ENCODE measurements at regions not wholly inside any gene's neighbourhood (a gene's known extent, or its start where the extent isn't known, plus 50 kb on each side); places are given as distances from the start of the nearest gene placed in this dataset.

GRCh38 chr20:50305636-50306477, 115.2 kb downstream of the CEBPB start:
- Mint-ChIP-seq H3K36me3 (ENCODE audit: low read depth) (no peaks in the 10 kb centered on the region), H3K4me1 (ENCODE audit: low read depth) (peaks cover 3% of the 10 kb centered on the region), H3K9me3 (no peaks in the 10 kb centered on the region), H3K4me3 (no peak overlapping the region), H3K27me3 (peaks cover 11% of the 10 kb centered on the region), H3K27ac (no peak overlapping the region)

- peaks cover 7% of the 10 kb centered on the region for H3K27me3 Mint-ChIP-seq
- no peaks in the 10 kb centered on the region for H3K9me3 Mint-ChIP-seq
- peaks cover 3% of the 10 kb centered on the region for H3K4me1 Mint-ChIP-seq (ENCODE audit: low read depth)
- H3K4me3 Mint-ChIP-seq, result no peak overlapping the region
- H3K36me3 Mint-ChIP-seq (ENCODE audit: low read depth), result no peaks in the 10 kb centered on the region
- H3K27ac Mint-ChIP-seq, result no peak overlapping the region
Measured at GRCh38 chr20:50306478-50307423, 116.1 kb downstream of the CEBPB start.

GRCh38 chr20:50308166-50308512, 117.5 kb downstream of the CEBPB start:
- peaks cover 3% of the 10 kb centered on the region for H3K4me1 Mint-ChIP-seq (ENCODE audit: low read depth)
- peaks cover 8% of the 10 kb centered on the region for H3K27me3 Mint-ChIP-seq
- no peak overlapping the region for H3K27ac Mint-ChIP-seq
- no peaks in the 10 kb centered on the region for H3K36me3 Mint-ChIP-seq (ENCODE audit: low read depth)
- H3K4me3 Mint-ChIP-seq, result no peak overlapping the region
- no peaks in the 10 kb centered on the region for H3K9me3 Mint-ChIP-seq

GRCh38 chr20:50308513-50309279, 118.1 kb downstream of the CEBPB start:
- peaks cover 3% of the 10 kb centered on the region for H3K4me1 Mint-ChIP-seq (ENCODE audit: low read depth)
- H3K4me3 Mint-ChIP-seq, result no peak overlapping the region
- H3K27ac Mint-ChIP-seq, result no peak overlapping the region
- H3K36me3 Mint-ChIP-seq (ENCODE audit: low read depth), result no peaks in the 10 kb centered on the region
- no peaks in the 10 kb centered on the region for H3K9me3 Mint-ChIP-seq
- peaks cover 8% of the 10 kb centered on the region for H3K27me3 Mint-ChIP-seq

- peaks cover 9% of the 10 kb centered on the region for H3K27me3 Mint-ChIP-seq
- no peaks in the 10 kb centered on the region for H3K36me3 Mint-ChIP-seq (ENCODE audit: low read depth)
- H3K4me3 Mint-ChIP-seq, result no peak overlapping the region
- peaks cover 3% of the 10 kb centered on the region for H3K4me1 Mint-ChIP-seq (ENCODE audit: low read depth)
- no peaks in the 10 kb centered on the region for H3K9me3 Mint-ChIP-seq
- peak overlapping the region; percentile 65 for H3K27ac Mint-ChIP-seq
Measured at GRCh38 chr20:50309280-50309763, 118.7 kb downstream of the CEBPB start.

GRCh38 chr20:50309764-50310672, 119.4 kb downstream of the CEBPB start:
- Mint-ChIP-seq H3K27me3 (peaks cover 14% of the 10 kb centered on the region), H3K36me3 (ENCODE audit: low read depth) (no peaks in the 10 kb centered on the region), H3K4me1 (ENCODE audit: low read depth) (peaks cover 3% of the 10 kb centered on the region), H3K9me3 (no peaks in the 10 kb centered on the region), H3K4me3 (no peak overlapping the region), H3K27ac (no peak overlapping the region)

GRCh38 chr20:50310673-50311051, 120.0 kb downstream of the CEBPB start:
- Mint-ChIP-seq H3K4me1 (ENCODE audit: low read depth) (peaks cover 3% of the 10 kb centered on the region), H3K9me3 (no peaks in the 10 kb centered on the region), H3K36me3 (ENCODE audit: low read depth) (no peaks in the 10 kb centered on the region), H3K27ac (no peak overlapping the region), H3K27me3 (peaks cover 17% of the 10 kb centered on the region), H3K4me3 (no peak overlapping the region)

GRCh38 chr20:50311308-50312001, 120.8 kb downstream of the CEBPB start:
- Mint-ChIP-seq H3K4me3 (no peak overlapping the region), H3K9me3 (no peaks in the 10 kb centered on the region), H3K4me1 (ENCODE audit: low read depth) (peaks cover 3% of the 10 kb centered on the region), H3K27ac (no peak overlapping the region), H3K36me3 (ENCODE audit: low read depth) (no peaks in the 10 kb centered on the region), H3K27me3 (peaks cover 24% of the 10 kb centered on the region)

GRCh38 chr20:50312002-50312681, 121.5 kb downstream of the CEBPB start:
- Mint-ChIP-seq H3K4me3 (no peak overlapping the region), H3K4me1 (ENCODE audit: low read depth) (peaks cover 3% of the 10 kb centered on the region), H3K36me3 (ENCODE audit: low read depth) (no peaks in the 10 kb centered on the region), H3K27ac (no peak overlapping the region), H3K9me3 (no peaks in the 10 kb centered on the region), H3K27me3 (peaks cover 29% of the 10 kb centered on the region)

- H3K4me1 Mint-ChIP-seq (ENCODE audit: low read depth), result peaks cover 3% of the 10 kb centered on the region
- H3K36me3 Mint-ChIP-seq (ENCODE audit: low read depth), result no peaks in the 10 kb centered on the region
- H3K27ac Mint-ChIP-seq, result no peak overlapping the region
- no peak overlapping the region for H3K4me3 Mint-ChIP-seq
- H3K9me3 Mint-ChIP-seq, result no peaks in the 10 kb centered on the region
- H3K27me3 Mint-ChIP-seq, result peaks cover 33% of the 10 kb centered on the region
Measured at GRCh38 chr20:50312682-50313521, 122.3 kb downstream of the CEBPB start.

GRCh38 chr20:50313522-50313820, 122.8 kb downstream of the CEBPB start:
- H3K9me3 Mint-ChIP-seq, result no peaks in the 10 kb centered on the region
- H3K4me1 Mint-ChIP-seq (ENCODE audit: low read depth), result peaks cover 7% of the 10 kb centered on the region
- H3K36me3 Mint-ChIP-seq (ENCODE audit: low read depth), result no peaks in the 10 kb centered on the region
- peaks cover 38% of the 10 kb centered on the region for H3K27me3 Mint-ChIP-seq
- H3K4me3 Mint-ChIP-seq, result no peak overlapping the region
- H3K27ac Mint-ChIP-seq, result no peak overlapping the region

- no peak overlapping the region for H3K4me3 Mint-ChIP-seq
- no peaks in the 10 kb centered on the region for H3K36me3 Mint-ChIP-seq (ENCODE audit: low read depth)
- H3K27ac Mint-ChIP-seq, result no peak overlapping the region
- peaks cover 13% of the 10 kb centered on the region for H3K4me1 Mint-ChIP-seq (ENCODE audit: low read depth)
- H3K27me3 Mint-ChIP-seq, result peaks cover 38% of the 10 kb centered on the region
- H3K9me3 Mint-ChIP-seq, result no peaks in the 10 kb centered on the region
Measured at GRCh38 chr20:50313827-50314677, 123.4 kb downstream of the CEBPB start.

Measured in stimulated activated naive CD8-positive, alpha-beta T cell treated with anti-CD3 and anti-CD28 coated beads, Interleukin-15, Interleukin-2, amounts not matched to agents 100 ng/mL and 50 ng/mL, for 24 hours (primary cell).